HEK293 (cell line): ENCODE measurements at regions not wholly inside any gene's neighbourhood (a gene's known extent, or its start where the extent isn't known, plus 50 kb on each side); places are given as distances from the start of the nearest gene placed in this dataset.

ENCODE experiments used
- KLF1 ChIP-seq: fragments of 450-650 bp; formaldehyde crosslinking; IDR thresholded peaks from 2 replicates; pipeline ENCODE4 v1.5.1; 2016; ENCODE audit warnings: missing biosample characterization, missing genetic modification characterization
- OSR2 ChIP-seq: fragments of 450-650 bp; formaldehyde crosslinking; IDR thresholded peaks from 2 replicates; pipeline ENCODE4 v1.5.1; 2016; ENCODE audit warnings: missing biosample characterization, missing genetic modification characterization
- ZNF274 ChIP-seq, 2 experiments: fragments of 200-500 bp in 1 of 2; fragments of 450-650 bp in 1 of 2; sonication (Bioruptor generic) in 1 of 2; formaldehyde crosslinking in 1 of 2; IDR thresholded peaks; 2 replicates each; pipeline versions ENCODE4 v1.5.1 to v1.6.1; 2014 to 2016; ENCODE audit warnings: borderline replicate concordance in 1 of 2, inconsistent platforms in 1 of 2, low read length in 1 of 2, missing biosample characterization in 1 of 2, missing genetic modification characterization in 1 of 2
- ZNF350 ChIP-seq: fragments of 450-650 bp; formaldehyde crosslinking; IDR thresholded peaks from 2 replicates; pipeline ENCODE4 v1.5.0; 2017; ENCODE audit warnings: missing biosample characterization, mild to moderate bottlenecking, missing genetic modification characterization
- ZNF600 ChIP-seq: fragments of 450-650 bp; formaldehyde crosslinking; IDR thresholded peaks from 2 replicates; pipeline ENCODE4 v1.5.1; 2016; ENCODE audit warnings: missing biosample characterization, missing genetic modification characterization
- ZNF670 ChIP-seq: fragments of 450-650 bp; formaldehyde crosslinking; IDR thresholded peaks from 2 replicates; pipeline ENCODE4 v1.5.1; 2016; ENCODE audit warnings: missing biosample characterization, missing genetic modification characterization, low read depth
- TF ChIP-seq, protein P1 (sequence below): fragments of 450-650 bp; formaldehyde crosslinking; IDR thresholded peaks from 2 replicates; pipeline ENCODE4 v1.5.1; 2016; ENCODE audit warnings: missing biosample characterization, missing genetic modification characterization
- TF ChIP-seq, protein P2 (sequence below): fragments of 450-650 bp; formaldehyde crosslinking; IDR thresholded peaks from 2 replicates; pipeline ENCODE4 v1.5.1; 2016; ENCODE audit warnings: missing biosample characterization, missing genetic modification characterization
- TF ChIP-seq, protein P3 (sequence below): fragments of 450-650 bp; formaldehyde crosslinking; IDR thresholded peaks from 2 replicates; pipeline ENCODE4 v1.5.1; 2016; ENCODE audit warnings: missing biosample characterization, missing genetic modification characterization
- TF ChIP-seq, protein P4 (sequence below): fragments of 450-650 bp; formaldehyde crosslinking; IDR thresholded peaks from 2 replicates; pipeline ENCODE4 v1.5.1; 2016; ENCODE audit warnings: missing biosample characterization, missing genetic modification characterization, borderline replicate concordance

DNA sequence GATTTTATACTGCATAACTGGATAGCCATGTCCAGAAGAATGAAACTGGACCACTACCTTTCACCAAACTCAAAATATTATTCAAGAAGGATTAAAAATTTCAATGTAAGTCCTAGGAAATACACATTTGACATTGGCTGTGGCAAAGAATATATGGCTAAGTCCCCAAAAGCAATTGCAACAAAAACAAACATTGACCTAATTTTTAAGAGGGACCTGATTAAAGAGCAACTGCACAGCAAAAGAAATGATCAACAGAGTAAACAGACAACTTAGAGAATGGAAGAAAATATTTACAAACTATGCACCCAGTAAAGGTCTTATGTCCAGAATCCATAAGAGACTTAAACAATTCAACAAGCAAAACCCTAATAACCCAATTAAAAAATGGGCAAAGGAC is 1313.0 kb upstream of the GBE1 start:
- TF ChIP-seq, protein P1, sequence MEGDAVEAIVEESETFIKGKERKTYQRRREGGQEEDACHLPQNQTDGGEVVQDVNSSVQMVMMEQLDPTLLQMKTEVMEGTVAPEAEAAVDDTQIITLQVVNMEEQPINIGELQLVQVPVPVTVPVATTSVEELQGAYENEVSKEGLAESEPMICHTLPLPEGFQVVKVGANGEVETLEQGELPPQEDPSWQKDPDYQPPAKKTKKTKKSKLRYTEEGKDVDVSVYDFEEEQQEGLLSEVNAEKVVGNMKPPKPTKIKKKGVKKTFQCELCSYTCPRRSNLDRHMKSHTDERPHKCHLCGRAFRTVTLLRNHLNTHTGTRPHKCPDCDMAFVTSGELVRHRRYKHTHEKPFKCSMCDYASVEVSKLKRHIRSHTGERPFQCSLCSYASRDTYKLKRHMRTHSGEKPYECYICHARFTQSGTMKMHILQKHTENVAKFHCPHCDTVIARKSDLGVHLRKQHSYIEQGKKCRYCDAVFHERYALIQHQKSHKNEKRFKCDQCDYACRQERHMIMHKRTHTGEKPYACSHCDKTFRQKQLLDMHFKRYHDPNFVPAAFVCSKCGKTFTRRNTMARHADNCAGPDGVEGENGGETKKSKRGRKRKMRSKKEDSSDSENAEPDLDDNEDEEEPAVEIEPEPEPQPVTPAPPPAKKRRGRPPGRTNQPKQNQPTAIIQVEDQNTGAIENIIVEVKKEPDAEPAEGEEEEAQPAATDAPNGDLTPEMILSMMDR = no peak
- TF ChIP-seq, protein P2, sequence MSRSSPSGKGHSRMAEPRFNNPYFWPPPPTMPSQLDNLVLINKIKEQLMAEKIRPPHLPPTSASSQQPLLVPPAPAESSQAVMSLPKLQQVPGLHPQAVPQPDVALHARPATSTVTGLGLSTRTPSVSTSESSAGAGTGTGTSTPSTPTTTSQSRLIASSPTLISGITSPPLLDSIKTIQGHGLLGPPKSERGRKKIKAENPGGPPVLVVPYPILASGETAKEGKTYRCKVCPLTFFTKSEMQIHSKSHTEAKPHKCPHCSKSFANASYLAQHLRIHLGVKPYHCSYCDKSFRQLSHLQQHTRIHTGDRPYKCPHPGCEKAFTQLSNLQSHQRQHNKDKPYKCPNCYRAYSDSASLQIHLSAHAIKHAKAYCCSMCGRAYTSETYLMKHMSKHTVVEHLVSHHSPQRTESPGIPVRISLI (tag by site-specific recombination) = no peak
- no peak for TF ChIP-seq ZNF274 (IDR thresholded peaks at IDR 0.05; ENCODE audit: low read length)
- no peak for TF ChIP-seq ZNF274 (tag by site-specific recombination; IDR thresholded peaks at IDR 0.05; ENCODE audit: borderline replicate concordance)
- TF ChIP-seq ZNF670 = no peak
- TF ChIP-seq, protein P3, sequence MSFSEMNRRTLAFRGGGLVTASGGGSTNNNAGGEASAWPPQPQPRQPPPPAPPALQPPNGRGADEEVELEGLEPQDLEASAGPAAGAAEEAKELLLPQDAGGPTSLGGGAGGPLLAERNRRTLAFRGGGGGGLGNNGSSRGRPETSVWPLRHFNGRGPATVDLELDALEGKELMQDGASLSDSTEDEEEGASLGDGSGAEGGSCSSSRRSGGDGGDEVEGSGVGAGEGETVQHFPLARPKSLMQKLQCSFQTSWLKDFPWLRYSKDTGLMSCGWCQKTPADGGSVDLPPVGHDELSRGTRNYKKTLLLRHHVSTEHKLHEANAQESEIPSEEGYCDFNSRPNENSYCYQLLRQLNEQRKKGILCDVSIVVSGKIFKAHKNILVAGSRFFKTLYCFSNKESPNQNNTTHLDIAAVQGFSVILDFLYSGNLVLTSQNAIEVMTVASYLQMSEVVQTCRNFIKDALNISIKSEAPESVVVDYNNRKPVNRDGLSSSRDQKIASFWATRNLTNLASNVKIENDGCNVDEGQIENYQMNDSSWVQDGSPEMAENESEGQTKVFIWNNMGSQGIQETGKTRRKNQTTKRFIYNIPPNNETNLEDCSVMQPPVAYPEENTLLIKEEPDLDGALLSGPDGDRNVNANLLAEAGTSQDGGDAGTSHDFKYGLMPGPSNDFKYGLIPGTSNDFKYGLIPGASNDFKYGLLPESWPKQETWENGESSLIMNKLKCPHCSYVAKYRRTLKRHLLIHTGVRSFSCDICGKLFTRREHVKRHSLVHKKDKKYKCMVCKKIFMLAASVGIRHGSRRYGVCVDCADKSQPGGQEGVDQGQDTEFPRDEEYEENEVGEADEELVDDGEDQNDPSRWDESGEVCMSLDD = no peak
- no peak for TF ChIP-seq OSR2 (tag by site-specific recombination)
- TF ChIP-seq, protein P4, sequence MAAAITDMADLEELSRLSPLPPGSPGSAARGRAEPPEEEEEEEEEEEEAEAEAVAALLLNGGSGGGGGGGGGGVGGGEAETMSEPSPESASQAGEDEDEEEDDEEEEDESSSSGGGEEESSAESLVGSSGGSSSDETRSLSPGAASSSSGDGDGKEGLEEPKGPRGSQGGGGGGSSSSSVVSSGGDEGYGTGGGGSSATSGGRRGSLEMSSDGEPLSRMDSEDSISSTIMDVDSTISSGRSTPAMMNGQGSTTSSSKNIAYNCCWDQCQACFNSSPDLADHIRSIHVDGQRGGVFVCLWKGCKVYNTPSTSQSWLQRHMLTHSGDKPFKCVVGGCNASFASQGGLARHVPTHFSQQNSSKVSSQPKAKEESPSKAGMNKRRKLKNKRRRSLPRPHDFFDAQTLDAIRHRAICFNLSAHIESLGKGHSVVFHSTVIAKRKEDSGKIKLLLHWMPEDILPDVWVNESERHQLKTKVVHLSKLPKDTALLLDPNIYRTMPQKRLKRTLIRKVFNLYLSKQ (tag by site-specific recombination) = no peak
- TF ChIP-seq ZNF600 (tag by site-specific recombination) = no peak
- no peak for TF ChIP-seq ZNF350
- no peak for TF ChIP-seq KLF1
